Stimulated activated effector memory CD8-positive, alpha-beta T cell treated with anti-CD3 and anti-CD28 coated beads, Interleukin-12 subunit alpha, Interleukin-12 subunit beta, amount 100 ng/mL, for 72 hours (primary cell): ENCODE measurements at regions not wholly inside any gene's neighbourhood (a gene's known extent, or its start where the extent isn't known, plus 50 kb on each side); places are given as distances from the start of the nearest gene placed in this dataset.

Source experiments
- ATAC-seq: fragments of 150-1000 bp; cut with Tn5 transposase; 2 replicates; pipeline ENCODE4 v1.10.0; 2021
- DNase-seq, 2 donors: peaks; one replicate each; pipeline ENCODE4 v3.0.0; 2021 to 2022; ENCODE audit warnings: low spot score in 2 of 2
- H3K27ac Mint-ChIP-seq: one replicate; pipeline ENCODE4 v1.8.0; 2022; ENCODE audit warnings: mild to moderate bottlenecking, mixed read lengths
- H3K36me3 Mint-ChIP-seq: one replicate; pipeline ENCODE4 v1.8.0; 2022; ENCODE audit warnings: mild to moderate bottlenecking, mixed read lengths
- H3K4me1 Mint-ChIP-seq: one replicate; pipeline ENCODE4 v1.8.0; 2022; ENCODE audit warnings: mixed read lengths
- H3K4me3 Mint-ChIP-seq: one replicate; pipeline ENCODE4 v1.8.0; 2022; ENCODE audit warnings: mild to moderate bottlenecking, mixed read lengths
- H3K9me3 Mint-ChIP-seq: one replicate; pipeline ENCODE4 v1.8.0; 2022; ENCODE audit warnings: mixed read lengths

DNA sequence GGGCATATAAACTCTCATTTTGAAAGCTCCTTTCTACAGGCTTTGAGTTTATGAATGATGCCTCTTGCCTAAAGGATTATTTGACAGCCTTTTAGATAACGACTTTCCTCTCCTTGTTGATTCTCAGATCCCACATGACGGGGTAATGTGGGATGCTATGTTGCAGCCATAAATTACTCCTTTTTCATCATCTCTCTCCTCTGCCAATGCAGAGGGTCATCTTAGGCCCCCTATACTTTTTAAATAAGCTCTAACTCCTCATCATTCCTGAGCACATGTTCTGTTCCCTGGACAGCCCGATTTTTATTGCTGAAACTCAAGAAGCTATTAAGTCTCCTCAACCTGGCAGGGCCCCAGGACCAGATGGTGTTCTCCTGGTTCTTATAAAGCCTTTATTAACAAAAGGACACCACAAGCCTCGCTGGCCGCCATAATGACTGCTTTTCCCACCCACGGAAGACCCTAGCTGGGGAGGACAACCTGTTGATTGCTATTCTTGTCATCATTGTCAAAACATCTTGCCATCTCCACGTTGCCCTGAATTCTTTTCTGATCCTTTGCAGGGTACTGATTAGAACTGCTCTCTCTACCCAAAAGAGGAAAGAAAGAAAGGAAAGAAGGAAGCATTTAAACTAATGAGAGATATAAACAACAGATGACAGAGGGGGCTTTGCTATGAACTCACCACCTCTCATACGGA, 150.7 kb downstream of the DHX15 start:
- ATAC-seq, result no peak
- Mint-ChIP-seq H3K4me1 (no peaks in the 10 kb centered on the region), H3K36me3 (no peaks in the 10 kb centered on the region), H3K4me3 (no peak overlapping the region), H3K9me3 (no peaks in the 10 kb centered on the region), H3K27ac (no peak overlapping the region)
- no peak for DNase-seq

DNA sequence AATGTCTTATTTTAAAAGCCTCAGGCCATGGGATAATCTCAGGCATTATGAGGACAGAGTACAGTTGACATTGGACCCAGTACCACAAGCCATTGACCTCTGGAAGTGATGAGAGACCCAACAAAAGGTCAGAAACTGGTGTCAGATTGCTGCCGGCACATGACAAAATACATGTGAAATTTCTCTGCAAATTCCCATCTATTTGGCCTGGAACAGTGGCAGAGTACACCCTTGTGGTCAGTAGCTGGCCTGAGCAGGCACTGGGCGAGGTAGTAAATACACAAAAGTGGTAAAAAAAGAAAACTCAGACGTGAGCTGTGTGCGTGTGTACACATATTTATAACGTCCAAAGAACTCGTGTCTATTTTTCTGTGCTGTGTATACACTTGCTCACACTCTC, 155.5 kb downstream of the DHX15 start:
- H3K4me1 Mint-ChIP-seq, result no peaks in the 10 kb centered on the region
- no peak overlapping the region for H3K27ac Mint-ChIP-seq
- no peak overlapping the region for H3K4me3 Mint-ChIP-seq
- H3K36me3 Mint-ChIP-seq, result no peaks in the 10 kb centered on the region
- H3K9me3 Mint-ChIP-seq, result no peaks in the 10 kb centered on the region
- ATAC-seq, result no peak
- DNase-seq, result no peak

DNA sequence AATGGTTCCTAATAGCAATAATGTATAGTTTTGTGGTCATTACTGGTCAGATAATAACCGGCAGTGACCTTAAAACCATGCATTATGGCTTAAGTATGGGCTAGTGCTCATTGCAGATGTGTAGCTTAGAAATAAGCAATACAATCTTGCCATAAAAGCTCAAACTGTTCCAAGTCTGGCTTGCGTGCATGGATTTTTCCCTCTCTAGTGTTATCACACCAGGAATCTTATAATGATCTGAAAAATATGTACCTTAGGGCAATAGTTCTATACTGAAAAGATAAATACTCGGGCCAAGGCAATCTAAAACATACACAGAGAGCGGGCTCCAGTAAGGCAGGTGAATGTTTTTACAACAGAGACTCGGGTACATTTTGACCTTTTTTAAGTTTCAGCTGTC, 157.8 kb downstream of the DHX15 start:
- no peaks in the 10 kb centered on the region for H3K9me3 Mint-ChIP-seq

DNA sequence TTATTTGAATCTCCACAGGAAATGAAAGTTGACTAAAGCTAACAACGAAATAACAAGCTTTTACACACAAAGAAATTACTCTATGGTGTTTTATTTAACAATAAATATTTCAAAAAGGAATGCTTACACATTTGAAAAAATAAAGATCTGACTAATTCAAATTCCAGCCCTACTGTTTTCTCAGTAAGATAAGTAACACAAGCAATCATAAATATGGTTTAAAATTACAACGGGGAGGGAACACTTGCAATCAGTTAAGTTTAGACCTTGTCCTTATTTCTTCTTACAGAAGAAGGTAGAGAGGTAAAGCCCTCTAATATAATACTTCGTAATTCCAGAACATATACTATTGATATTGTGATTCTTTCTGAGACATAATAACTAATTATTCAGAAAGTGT, 158.5 kb downstream of the DHX15 start:
- H3K4me3 Mint-ChIP-seq, result no peak overlapping the region
- ATAC-seq (no peak), DNase-seq (no peak)
- H3K36me3 Mint-ChIP-seq, result no peaks in the 10 kb centered on the region
- H3K4me1 Mint-ChIP-seq, result no peaks in the 10 kb centered on the region
- no peaks in the 10 kb centered on the region for H3K9me3 Mint-ChIP-seq
- H3K27ac Mint-ChIP-seq, result no peak overlapping the region

More for the DNA sequence above, 157.8 kb downstream of the DHX15 start:
- Mint-ChIP-seq H3K4me1 (no peaks in the 10 kb centered on the region), H3K36me3 (no peaks in the 10 kb centered on the region), H3K27ac (no peak overlapping the region), H3K4me3 (no peak overlapping the region)
- no peak for DNase-seq
- ATAC-seq, result no peak

DNA sequence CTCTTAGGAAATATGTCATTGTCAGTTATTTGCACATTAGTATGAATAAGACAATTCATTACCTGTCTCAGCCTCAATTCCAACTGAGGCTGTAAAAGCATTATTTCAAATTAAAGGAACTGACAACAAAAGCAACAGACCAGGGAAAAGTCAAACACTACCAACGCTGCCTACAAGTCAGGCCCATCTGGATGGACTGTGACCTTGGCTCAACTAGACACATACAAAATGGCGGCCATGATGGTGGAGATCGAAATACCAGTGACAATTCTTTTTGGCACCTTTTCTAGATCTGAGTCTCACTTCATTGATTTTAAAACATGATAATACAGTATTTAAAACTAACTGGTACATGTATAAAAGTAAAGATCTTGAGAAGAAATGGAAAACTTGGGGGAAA, 160.7 kb downstream of the DHX15 start:
- Mint-ChIP-seq H3K36me3 (no peaks in the 10 kb centered on the region), H3K9me3 (no peaks in the 10 kb centered on the region), H3K27ac (no peak overlapping the region), H3K4me1 (peaks cover 6% of the 10 kb centered on the region), H3K4me3 (no peak overlapping the region)
- DNase-seq, result no peak
- no peak for ATAC-seq

DNA sequence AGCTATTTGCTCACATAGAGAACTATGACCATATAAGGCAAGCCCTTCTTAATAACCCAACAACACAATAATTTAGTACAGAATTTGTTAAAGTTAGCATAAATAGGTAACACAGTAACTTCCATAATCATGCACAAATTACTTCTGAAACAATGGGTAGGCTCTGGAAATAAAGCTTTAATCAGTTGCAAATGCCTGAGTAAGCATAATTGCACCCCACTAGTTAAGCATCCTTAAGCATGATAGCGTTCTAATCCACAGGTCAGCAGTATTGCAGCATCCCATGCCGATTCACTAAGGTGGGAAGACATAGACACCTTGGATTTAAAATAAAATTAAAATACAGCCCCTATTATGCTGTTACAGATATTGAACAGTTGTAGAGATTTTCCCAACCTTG, 161.7 kb downstream of the DHX15 start:
- no peak overlapping the region for H3K4me3 Mint-ChIP-seq
- H3K9me3 Mint-ChIP-seq, result no peaks in the 10 kb centered on the region
- ATAC-seq (no peak), DNase-seq (no peak)
- no peaks in the 10 kb centered on the region for H3K36me3 Mint-ChIP-seq
- peaks cover 6% of the 10 kb centered on the region for H3K4me1 Mint-ChIP-seq
- no peak overlapping the region for H3K27ac Mint-ChIP-seq

DNA sequence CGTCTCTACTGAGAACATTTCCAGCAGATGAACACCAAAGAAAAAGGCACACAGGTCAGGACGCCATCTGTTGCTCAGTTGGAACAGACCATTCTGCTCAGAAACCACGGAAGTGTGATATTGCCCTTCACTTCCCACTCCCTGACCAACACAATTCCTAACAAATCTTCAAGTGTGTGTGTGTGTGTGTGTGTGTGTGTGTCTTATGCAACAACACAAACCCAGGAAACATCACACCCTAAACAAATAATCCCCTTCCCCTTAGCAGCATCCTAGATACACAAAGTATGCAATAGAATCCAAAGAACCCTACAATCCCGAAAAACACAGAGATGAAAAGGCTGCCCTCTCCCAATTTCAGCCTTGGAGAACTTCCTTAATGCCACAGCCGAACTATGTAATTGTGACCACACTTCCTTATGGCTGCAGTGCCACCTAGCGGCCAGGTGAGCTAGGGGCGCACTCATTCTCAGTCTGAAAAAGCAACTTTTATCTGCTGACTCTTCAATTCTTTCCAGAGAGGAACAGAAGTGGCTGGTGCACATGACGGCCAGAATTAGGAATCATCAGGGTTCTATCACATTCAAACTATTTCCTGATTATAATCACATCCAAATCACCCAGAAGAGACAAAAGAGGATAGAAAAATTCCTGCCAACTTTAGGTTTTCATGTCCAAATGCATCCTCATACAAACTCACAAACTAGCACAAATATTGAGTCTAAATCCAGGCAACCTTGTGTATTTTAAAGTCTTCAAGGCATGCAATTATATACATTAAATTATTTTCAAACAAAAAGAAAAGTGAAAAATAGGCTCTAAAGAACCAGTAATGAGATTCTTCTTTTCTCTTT, 164.9 kb downstream of the DHX15 start:
- Mint-ChIP-seq H3K36me3 (no peaks in the 10 kb centered on the region), H3K27ac (no peak overlapping the region), H3K4me3 (no peak overlapping the region), H3K9me3 (no peaks in the 10 kb centered on the region), H3K4me1 (peaks cover 6% of the 10 kb centered on the region)
- peak; percentile 35 to 72 for DNase-seq
- ATAC-seq, result peak; percentile 56

DNA sequence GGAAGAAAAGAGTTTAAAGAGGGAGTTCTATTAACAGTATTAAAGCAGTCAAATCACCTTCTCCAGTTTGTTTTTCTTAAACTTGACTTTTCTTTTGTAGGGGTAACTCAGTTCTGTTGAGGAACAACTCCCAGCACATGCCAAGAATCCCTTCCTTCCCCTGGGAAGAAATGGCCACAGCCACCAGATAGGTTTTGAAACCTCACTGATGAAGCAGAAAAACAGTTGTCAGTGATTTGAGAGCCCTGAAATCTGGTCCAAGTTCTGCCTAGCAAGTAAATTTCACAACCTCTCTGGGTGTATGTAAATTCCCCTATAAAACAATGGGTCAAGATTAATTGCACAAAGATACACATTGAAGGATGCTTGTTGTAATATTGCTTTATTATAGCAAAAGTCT, 167.1 kb downstream of the DHX15 start:
- Mint-ChIP-seq H3K9me3 (no peaks in the 10 kb centered on the region), H3K4me1 (peaks cover 6% of the 10 kb centered on the region), H3K36me3 (no peaks in the 10 kb centered on the region), H3K27ac (no peak overlapping the region), H3K4me3 (no peak overlapping the region)
- DNase-seq (no peak), ATAC-seq (no peak)

DNA sequence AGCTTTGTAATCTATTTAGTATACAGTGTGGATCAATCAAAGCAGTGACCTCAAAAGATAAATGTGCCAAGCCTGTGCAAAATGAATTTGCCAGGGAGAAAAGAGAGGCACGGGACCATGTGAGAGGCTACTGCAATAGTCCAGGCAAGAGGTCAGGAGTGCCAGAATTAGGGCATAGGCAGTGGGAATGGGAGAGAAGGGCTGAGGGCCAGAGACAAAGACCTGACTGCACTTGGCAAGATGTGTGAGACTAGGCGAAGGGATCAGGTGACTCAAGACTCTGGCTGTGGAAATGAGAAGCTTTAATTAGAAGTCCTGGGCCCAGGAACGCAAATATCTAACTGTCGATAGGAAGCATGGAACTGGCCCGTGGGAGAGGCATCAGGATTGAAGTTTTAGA, 168.1 kb downstream of the DHX15 start:
- H3K27ac Mint-ChIP-seq, result no peak overlapping the region
- ATAC-seq (no peak), DNase-seq (no peak)
- H3K36me3 Mint-ChIP-seq, result no peaks in the 10 kb centered on the region
- peaks cover 6% of the 10 kb centered on the region for H3K4me1 Mint-ChIP-seq
- no peaks in the 10 kb centered on the region for H3K9me3 Mint-ChIP-seq
- H3K4me3 Mint-ChIP-seq, result no peak overlapping the region

DNA sequence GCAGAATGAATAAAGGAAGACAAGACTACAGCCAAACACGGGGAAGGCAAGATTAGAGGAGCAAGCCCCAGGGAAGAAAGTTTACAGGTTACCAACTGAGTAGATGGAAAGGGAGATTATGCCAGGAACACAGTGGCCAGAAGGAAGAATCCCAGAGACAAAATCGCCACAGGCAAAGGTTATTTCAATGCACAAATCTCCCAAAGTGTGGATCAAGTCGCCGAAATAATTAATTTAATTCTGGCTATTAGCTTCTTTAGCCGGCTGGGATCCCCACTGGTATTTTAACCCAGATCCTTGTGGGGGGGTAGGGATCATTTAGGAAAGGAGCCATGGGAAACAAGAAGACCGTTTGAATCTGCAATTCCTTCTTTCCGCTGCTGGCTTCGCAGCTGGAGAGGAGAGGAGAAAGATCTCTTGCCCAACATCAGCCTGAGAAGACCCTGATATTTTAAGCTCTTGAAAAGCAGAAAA, 171.0 kb downstream of the DHX15 start:
- Mint-ChIP-seq H3K36me3 (no peaks in the 10 kb centered on the region), H3K27ac (no peak overlapping the region), H3K4me1 (no peaks in the 10 kb centered on the region), H3K4me3 (no peak overlapping the region), H3K9me3 (no peaks in the 10 kb centered on the region)
- no peak for DNase-seq
- no peak for ATAC-seq

DNA sequence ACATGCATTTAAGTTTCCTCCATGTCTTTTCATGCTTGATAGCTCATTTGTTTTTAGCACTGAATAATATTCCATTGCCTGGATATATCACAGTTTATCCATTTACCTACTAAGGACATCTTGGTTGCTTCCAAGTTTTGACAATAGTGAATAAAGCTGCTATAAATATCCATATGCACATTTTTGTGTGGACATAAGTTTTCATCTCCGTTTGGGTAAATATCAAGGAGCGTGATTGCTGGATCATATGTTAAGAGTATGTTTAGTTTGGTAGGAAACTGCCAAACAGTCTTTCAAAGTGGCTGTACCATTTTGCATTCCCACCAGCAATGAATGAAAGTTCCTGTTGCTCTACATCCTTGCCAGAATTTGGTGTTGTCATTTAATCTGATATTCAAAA, 172.5 kb downstream of the DHX15 start:
- H3K4me1 Mint-ChIP-seq, result no peaks in the 10 kb centered on the region
- no peaks in the 10 kb centered on the region for H3K36me3 Mint-ChIP-seq
- no peaks in the 10 kb centered on the region for H3K9me3 Mint-ChIP-seq
- H3K4me3 Mint-ChIP-seq, result no peak overlapping the region
- ATAC-seq, result no peak
- no peak overlapping the region for H3K27ac Mint-ChIP-seq
- DNase-seq, result no peak

DNA sequence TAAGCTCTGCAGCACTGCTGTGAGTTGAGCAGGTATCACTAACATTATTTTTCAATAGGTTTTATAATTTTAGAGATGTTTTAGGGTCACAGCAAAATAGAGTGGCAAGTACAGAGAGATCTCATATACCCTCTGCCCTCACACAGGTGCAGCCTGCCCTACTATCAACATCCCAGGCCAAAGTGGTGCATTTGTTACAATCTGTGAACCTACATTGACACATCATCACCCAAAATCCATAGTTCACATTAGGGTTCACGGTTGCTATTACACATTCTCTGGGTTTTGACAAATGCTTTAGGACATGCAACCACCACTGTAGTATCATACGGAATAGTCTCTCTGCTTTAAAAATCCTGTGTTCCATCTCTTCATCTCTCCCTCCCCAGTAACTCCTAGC, 173.1 kb downstream of the DHX15 start:
- Mint-ChIP-seq H3K9me3 (no peaks in the 10 kb centered on the region), H3K27ac (no peak overlapping the region), H3K36me3 (no peaks in the 10 kb centered on the region), H3K4me3 (no peak overlapping the region), H3K4me1 (no peaks in the 10 kb centered on the region)
- ATAC-seq (no peak), DNase-seq (no peak)

DNA sequence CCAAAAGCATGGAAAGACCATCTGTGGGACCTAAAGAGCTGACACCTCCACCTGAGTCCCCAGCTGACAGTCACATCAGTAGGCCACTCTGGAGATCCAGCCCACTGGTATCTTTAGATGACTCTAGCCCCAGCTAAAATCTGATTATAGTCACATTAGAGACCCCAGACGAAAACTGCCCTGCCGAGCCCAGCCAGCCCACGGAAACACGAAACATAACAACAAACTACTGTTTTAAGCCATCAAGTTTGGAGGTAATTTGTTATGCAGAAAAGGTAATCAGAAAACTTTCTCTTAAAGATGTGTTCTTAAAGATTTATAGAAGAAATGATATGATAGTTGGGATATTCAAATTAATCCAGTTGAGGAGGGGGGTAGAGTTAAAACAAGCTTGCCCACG, 175.7 kb downstream of the DHX15 start:
- Mint-ChIP-seq H3K4me3 (no peak overlapping the region), H3K9me3 (no peaks in the 10 kb centered on the region), H3K4me1 (no peaks in the 10 kb centered on the region), H3K27ac (no peak overlapping the region), H3K36me3 (no peaks in the 10 kb centered on the region)
- ATAC-seq (no peak), DNase-seq (no peak)

DNA sequence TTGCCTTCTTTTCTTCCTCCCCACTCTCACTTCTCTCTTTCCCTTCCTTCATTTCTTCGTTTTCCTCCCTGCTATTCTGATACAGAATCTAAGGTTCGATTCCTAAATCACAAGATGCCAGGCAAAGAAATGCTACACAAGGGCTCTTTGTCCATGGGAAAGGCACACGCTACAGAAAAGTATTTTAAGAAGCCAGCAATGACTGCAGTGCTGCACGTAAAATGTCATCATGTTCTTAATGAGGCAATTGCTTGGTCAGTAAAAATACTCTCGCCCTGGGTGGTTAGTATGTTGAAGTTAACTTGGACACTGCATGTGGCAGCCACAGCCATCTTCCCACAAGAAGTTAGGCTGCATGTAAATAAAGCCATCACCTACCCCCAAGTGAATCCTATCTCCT, 178.4 kb downstream of the DHX15 start:
- ATAC-seq, result no peak
- no peaks in the 10 kb centered on the region for H3K9me3 Mint-ChIP-seq
- no peak for DNase-seq
- H3K4me1 Mint-ChIP-seq, result no peaks in the 10 kb centered on the region
- no peaks in the 10 kb centered on the region for H3K36me3 Mint-ChIP-seq
- H3K4me3 Mint-ChIP-seq, result no peak overlapping the region
- no peak overlapping the region for H3K27ac Mint-ChIP-seq

DNA sequence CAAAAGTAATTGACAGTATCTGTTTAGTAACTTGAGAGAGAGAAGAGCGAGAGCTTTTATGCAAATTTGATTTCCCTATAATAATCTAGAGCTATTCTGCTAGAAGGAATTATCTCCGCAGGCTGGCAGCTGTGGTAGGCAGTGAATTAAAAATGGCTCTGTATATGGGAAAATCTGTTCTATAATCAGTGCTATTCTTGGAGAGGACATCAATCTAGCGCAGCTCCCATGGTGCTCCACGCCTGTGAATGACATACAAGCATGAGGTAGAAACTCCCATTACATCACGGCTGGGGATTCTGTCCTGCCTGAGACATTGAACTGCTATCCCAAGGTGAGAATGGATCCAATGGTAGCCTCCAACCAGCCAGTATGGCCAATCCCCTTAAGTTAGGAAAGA, 179.0 kb downstream of the DHX15 start:
- no peaks in the 10 kb centered on the region for H3K4me1 Mint-ChIP-seq
- no peak overlapping the region for H3K4me3 Mint-ChIP-seq
- DNase-seq (no peak), ATAC-seq (no peak)
- no peaks in the 10 kb centered on the region for H3K36me3 Mint-ChIP-seq
- H3K27ac Mint-ChIP-seq, result no peak overlapping the region
- H3K9me3 Mint-ChIP-seq, result no peaks in the 10 kb centered on the region

DNA sequence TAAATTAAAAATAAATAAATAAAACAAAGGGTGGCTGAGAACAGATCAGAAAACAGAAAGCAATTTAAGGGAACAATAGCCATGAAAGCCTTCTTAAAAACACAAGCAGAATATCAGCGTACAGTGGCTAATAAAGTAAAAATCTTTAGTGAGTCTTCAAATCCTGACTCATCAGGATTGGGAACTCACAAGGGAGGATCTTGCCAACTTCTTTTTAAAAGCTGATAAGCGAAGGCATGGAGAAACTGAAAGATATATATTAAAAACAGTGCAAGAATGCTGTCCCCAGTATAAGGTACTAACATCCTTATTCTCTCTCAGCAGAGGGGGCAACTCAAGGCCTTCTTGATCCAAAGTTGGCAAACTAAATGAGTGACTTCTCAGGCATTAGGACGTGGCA, 180.1 kb downstream of the DHX15 start:
- Mint-ChIP-seq H3K9me3 (no peaks in the 10 kb centered on the region), H3K27ac (no peak overlapping the region), H3K36me3 (no peaks in the 10 kb centered on the region), H3K4me3 (no peak overlapping the region), H3K4me1 (no peaks in the 10 kb centered on the region)
- ATAC-seq (no peak), DNase-seq (no peak)
